GM08714 (cell line): ENCODE measurements at regions not wholly inside any gene's neighbourhood (a gene's known extent, or its start where the extent isn't known, plus 50 kb on each side); places are given as distances from the start of the nearest gene placed in this dataset.

Experiments used
- H3K4me3 ChIP-seq: fragments of 200-500 bp; sonication (Bioruptor generic); 2 replicates; pipeline ENCODE4 v1.5.1; 2014; ENCODE audit warnings: mild to moderate bottlenecking, low read length, inconsistent platforms
- ZNF274 ChIP-seq: IDR thresholded peaks from 2 replicates; pipeline ENCODE4 v1.6.1; 2012; ENCODE audit warnings: mild to moderate bottlenecking, low read depth, low read length

- TF ChIP-seq ZNF274 = no peak
- H3K4me3 ChIP-seq = no peak overlapping the region
Measured at GRCh38 chr10:90577569-90577968, 280.3 kb downstream of the HTR7 start.

- no peak for TF ChIP-seq ZNF274
- H3K4me3 ChIP-seq = no peak overlapping the region
Measured at GRCh38 chr10:90579602-90580242, 278.1 kb downstream of the HTR7 start.

DNA sequence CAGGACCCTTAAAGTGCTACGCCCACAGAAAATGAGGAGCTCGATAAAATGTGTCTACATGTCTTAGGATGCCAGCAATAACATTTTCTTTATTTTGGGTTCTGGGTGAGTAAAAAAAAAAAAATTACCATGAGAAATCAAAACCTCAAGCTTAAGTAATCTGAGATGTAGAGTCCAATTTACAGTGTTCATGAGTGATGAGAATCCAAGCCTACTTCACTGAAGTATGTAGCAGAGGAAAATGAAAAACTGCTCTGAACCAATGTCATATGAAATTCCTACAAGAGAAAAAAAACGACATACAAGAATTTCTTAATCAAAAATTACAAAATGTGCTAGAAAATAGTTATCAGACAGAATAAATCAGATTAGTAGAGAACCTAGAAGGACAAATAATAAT lies 274.4 kb downstream of the HTR7 start:
- no peak overlapping the region for H3K4me3 ChIP-seq
- no peak for TF ChIP-seq ZNF274

- H3K4me3 ChIP-seq = no peak overlapping the region
- TF ChIP-seq ZNF274 = no peak
Measured at GRCh38 chr10:90587081-90587491, 270.8 kb downstream of the HTR7 start.

DNA sequence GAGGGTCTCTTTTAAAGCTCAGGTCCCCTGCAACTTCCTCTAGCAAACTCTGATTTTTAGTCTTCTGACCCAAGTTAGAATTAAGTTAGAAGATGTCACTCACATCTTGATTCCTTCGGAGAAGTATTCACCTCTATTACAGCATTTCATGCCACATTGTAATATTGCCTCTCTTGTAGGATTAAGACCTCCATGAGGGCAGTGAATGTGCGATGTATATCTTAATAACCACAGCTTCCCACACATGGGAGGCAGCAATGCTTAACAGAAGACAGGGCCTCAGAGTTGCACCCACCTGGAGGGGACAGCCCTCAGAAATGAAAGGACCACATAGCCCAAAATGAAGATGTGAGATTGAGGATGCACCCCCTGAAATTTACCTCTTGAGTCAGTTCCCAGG lies 270.3 kb downstream of the HTR7 start:
- no peak overlapping the region for H3K4me3 ChIP-seq
- no peak for TF ChIP-seq ZNF274

- TF ChIP-seq ZNF274 = no peak
Measured at GRCh38 chr10:90588222-90588621, 269.6 kb downstream of the HTR7 start.

GRCh38 chr10:90589825-90590224 lies 268.0 kb downstream of the HTR7 start:
- no peak for TF ChIP-seq ZNF274
- no peak overlapping the region for H3K4me3 ChIP-seq

More at GRCh38 chr10:90588222-90588621, 269.6 kb downstream of the HTR7 start:
- no peak overlapping the region for H3K4me3 ChIP-seq

GRCh38 chr10:90591629-90592028 lies 266.2 kb downstream of the HTR7 start:
- H3K4me3 ChIP-seq = no peak overlapping the region
- TF ChIP-seq ZNF274 = no peak

GRCh38 chr10:90592638-90593302 lies 265.1 kb downstream of the HTR7 start:
- TF ChIP-seq ZNF274 = no peak
- H3K4me3 ChIP-seq = no peak overlapping the region

- no peak for TF ChIP-seq ZNF274
- no peak overlapping the region for H3K4me3 ChIP-seq
Measured at GRCh38 chr10:90598513-90598912, 259.3 kb downstream of the HTR7 start.

- no peak for TF ChIP-seq ZNF274
- H3K4me3 ChIP-seq = no peak overlapping the region
Measured at GRCh38 chr10:90602862-90603610, 254.8 kb downstream of the HTR7 start.

DNA sequence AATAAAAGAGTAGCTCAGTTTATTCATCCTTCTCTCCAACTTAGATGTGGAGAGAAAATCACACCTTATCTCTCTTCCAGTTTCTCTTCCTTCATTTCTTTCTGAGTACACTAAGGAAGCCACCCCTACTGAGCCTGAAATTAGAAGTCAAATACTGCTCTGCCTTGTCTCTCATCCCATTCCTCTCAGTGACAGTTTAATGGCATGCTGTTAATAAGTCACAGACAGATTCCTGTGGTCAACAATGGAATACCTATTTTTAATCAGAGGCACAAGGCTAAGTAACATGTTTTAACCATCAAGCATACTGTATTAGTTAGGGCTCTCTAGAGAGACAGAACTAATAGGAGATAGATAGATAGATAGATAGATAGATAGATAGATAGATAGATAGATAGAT lies 253.2 kb downstream of the HTR7 start:
- H3K4me3 ChIP-seq = no peak overlapping the region
- TF ChIP-seq ZNF274 = no peak

DNA sequence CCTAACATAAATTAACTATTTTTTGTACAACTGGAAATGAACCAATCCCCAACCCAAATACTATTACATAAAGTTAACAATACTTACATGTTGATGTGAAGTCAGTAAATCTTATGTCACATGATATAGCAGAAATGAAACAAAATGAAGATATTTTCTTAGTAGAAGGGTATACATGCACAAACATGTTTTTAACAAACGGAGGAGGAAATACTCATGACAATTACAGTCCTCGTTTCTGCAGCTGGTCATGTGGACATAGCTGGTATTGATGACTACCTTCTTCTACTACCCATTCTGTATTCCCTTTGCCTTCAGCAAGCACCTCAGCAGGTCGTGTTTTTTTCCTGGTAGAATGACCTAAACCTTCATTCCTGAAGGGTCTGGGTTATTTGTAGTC lies 252.3 kb downstream of the HTR7 start:
- no peak overlapping the region for H3K4me3 ChIP-seq
- no peak for TF ChIP-seq ZNF274

GRCh38 chr10:90612276-90612675 lies 245.6 kb downstream of the HTR7 start:
- no peak for TF ChIP-seq ZNF274
- H3K4me3 ChIP-seq = no peak overlapping the region

DNA sequence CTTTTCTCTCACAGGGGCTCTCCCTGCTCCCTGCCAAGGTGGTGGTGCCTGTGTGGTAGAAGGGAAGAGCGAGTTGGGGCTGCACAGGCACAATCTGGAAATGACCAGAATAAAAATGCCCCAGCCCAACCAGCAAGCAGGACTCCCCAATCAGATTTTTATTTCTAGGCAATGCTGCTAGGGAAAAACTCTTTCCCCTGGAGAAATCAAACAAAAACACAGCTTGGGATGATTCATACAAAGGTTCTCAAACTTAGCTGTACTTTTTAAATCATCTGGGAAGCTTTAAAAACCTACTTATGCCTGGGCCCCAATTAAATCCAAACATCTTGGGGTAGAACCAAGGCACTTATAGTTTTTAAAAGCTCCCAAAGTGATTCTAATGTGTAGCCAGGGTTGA lies 243.2 kb downstream of the HTR7 start:
- no peak overlapping the region for H3K4me3 ChIP-seq
- no peak for TF ChIP-seq ZNF274
